ENCODE measurements at regions not wholly inside any gene's neighbourhood (a gene's known extent, or its start where the extent isn't known, plus 50 kb on each side); places are given as distances from the start of the nearest gene placed in this dataset.

DNA sequence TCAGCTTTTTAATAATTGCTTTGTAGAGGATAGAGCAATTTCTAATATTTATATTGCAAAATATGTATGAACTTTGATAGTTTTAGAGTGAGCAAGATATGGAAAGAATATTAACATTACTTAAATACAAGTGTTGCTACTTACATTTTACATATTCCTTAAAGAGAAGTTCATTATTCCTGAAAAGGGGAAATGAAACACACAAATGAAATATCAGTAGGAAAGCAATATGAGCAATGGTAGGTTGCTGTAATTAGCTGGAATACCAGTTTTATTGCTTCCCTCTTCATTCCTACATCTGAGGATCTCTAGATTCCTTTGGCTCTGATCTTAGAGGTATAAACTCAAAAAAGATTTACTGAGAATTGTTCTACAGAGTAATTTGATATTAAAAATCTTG is 414.1 kb downstream of the FAM170A start:
- no peaks in the 10 kb centered on the region for H3K4me1 ChIP-seq (ENCODE audit: insufficient read depth, low read length)
- FAIRE-seq (no peak), DNase-seq (ENCODE audit: low spot score) (no peak), ATAC-seq (no peak)
- no peak for TF ChIP-seq SALL2 (CRISPR knock-in tag; IDR thresholded peaks at IDR 0.05)
- TF ChIP-seq PHF21A (CRISPR knock-in tag; IDR thresholded peaks at IDR 0.05), result no peak
- TF ChIP-seq NR3C1 (CRISPR knock-in tag; IDR thresholded peaks at IDR 0.05), result no peak
- TF ChIP-seq FOSL1 (CRISPR knock-in tag; IDR thresholded peaks at IDR 0.05; ENCODE audit: borderline replicate concordance), result no peak
- no peak for TF ChIP-seq BATF2 (CRISPR knock-in tag; IDR thresholded peaks at IDR 0.05)
- no peak for TF ChIP-seq U2AF1 (optimal IDR thresholded peaks at IDR 0.05; ENCODE audit: low read depth, low read length)
- H2AFZ ChIP-seq (ENCODE audit: low read length), result no peak overlapping the region
- H3K4me2 ChIP-seq (ENCODE audit: low read depth, low read length), result no peak overlapping the region
- no peaks in the 10 kb centered on the region for H3K9me3 ChIP-seq (ENCODE audit: low read length)
- BruUV-seq (replicated peaks), result no TSS peak
- no peak overlapping the region for H3K4me3 ChIP-seq (replicated peaks in 1 of 3; ENCODE audit: insufficient read depth in 1 of 3, low read depth in 2 of 3, low read length in 3 of 3)
- ChIA-PET POLR2A (no interaction called here), CTCF (ENCODE audit: low intra/inter-chr PET ratio, low total read pairs) (no interaction called here)
- H3K79me2 ChIP-seq (ENCODE audit: insufficient read depth, low read length), result no peaks in the 10 kb centered on the region
- no peak overlapping the region for H3K9ac ChIP-seq (ENCODE audit: insufficient read depth, low read depth, low read length)
- no peaks in the 10 kb centered on the region for H3K27me3 ChIP-seq (ENCODE audit: control insufficient read depth in 1 of 2, insufficient read depth in 2 of 2, low read length in 2 of 2)
- in situ Hi-C loops (cut with HindIII; ENCODE audit: extremely low pct_ligation_motif_present, low pct_unique_long_range_greater_than_20kb), result no loop called here
- H3K36me3 ChIP-seq (replicated peaks in 1 of 2; ENCODE audit: control insufficient read depth in 1 of 2, insufficient read depth in 2 of 2, low read length in 2 of 2), result no peaks in the 10 kb centered on the region
- no peak overlapping the region for H3K27ac ChIP-seq (ENCODE audit: extremely low read length, insufficient read depth, low read length)
- H4K20me1 ChIP-seq (ENCODE audit: insufficient read depth, low read length), result no peaks in the 10 kb centered on the region
- intact Hi-C loops (cut with micrococcal nuclease; ENCODE audit: unreplicated experiment), result no loop called here

- in situ Hi-C loops (cut with HindIII; ENCODE audit: extremely low pct_ligation_motif_present, low pct_unique_long_range_greater_than_20kb), result no loop called here
- Histone ChIP-seq H3K9ac (ENCODE audit: insufficient read depth, low read depth, low read length) (no peak overlapping the region), H4K20me1 (ENCODE audit: insufficient read depth, low read length) (no peaks in the 10 kb centered on the region), H3K36me3 (replicated peaks in 1 of 2; ENCODE audit: control insufficient read depth in 1 of 2, insufficient read depth in 2 of 2, low read length in 2 of 2) (no peaks in the 10 kb centered on the region), H3K9me3 (ENCODE audit: low read length) (no peaks in the 10 kb centered on the region), H3K4me3 (replicated peaks in 1 of 3; ENCODE audit: insufficient read depth in 1 of 3, low read depth in 2 of 3, low read length in 3 of 3) (no peak overlapping the region), H3K4me2 (ENCODE audit: low read depth, low read length) (no peak overlapping the region), H3K27ac (ENCODE audit: extremely low read length, insufficient read depth, low read length) (no peak overlapping the region), H3K27me3 (ENCODE audit: control insufficient read depth in 1 of 2, insufficient read depth in 2 of 2, low read length in 2 of 2) (no peaks in the 10 kb centered on the region), H2AFZ (ENCODE audit: low read length) (no peak overlapping the region), H3K4me1 (ENCODE audit: insufficient read depth, low read length) (no peaks in the 10 kb centered on the region), H3K79me2 (ENCODE audit: insufficient read depth, low read length) (no peaks in the 10 kb centered on the region)
- DNase-seq (ENCODE audit: low spot score) (no peak), ATAC-seq (no peak), FAIRE-seq (no peak)
- TF ChIP-seq, protein P1, sequence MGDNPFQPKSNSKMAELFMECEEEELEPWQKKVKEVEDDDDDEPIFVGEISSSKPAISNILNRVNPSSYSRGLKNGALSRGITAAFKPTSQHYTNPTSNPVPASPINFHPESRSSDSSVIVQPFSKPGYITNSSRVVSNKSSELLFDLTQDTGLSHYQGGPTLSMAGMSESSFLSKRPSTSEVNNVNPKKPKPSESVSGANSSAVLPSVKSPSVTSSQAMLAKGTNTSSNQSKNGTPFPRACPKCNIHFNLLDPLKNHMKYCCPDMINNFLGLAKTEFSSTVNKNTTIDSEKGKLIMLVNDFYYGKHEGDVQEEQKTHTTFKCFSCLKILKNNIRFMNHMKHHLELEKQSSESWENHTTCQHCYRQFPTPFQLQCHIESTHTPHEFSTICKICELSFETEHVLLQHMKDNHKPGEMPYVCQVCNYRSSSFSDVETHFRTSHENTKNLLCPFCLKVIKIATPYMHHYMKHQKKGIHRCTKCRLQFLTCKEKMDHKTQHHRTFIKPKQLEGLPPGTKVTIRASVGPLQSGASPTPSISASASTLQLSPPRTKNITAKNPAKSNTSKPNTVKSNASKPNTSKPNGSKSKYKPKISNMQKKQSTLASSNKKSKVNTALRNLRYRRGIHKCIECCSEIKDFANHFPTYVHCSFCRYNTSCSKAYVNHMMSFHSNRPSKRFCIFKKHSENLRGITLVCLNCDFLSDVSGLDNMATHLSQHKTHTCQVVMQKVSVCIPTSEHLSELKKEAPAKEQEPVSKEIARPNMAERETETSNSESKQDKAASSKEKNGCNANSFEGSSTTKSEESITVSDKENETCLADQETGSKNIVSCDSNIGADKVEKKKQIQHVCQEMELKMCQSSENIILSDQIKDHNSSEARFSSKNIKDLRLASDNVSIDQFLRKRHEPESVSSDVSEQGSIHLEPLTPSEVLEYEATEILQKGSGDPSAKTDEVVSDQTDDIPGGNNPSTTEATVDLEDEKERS (CRISPR knock-in tag; IDR thresholded peaks at IDR 0.05), result no peak
- no peak for TF ChIP-seq MXI1 (IDR thresholded peaks at IDR 0.05; ENCODE audit: borderline replicate concordance, low read depth, low read length)
- no peak for TF ChIP-seq ZNF251 (CRISPR knock-in tag; IDR thresholded peaks at IDR 0.05)
- no peak for TF ChIP-seq HDAC1 (CRISPR knock-in tag; IDR thresholded peaks at IDR 0.05)
- TF ChIP-seq ZNF713 (CRISPR knock-in tag; IDR thresholded peaks at IDR 0.05), result no peak
- 25% methylated on average over 4 of the region's 4 CpGs for WGBS (ENCODE audit: low lambda C conversion rate)
- POLR2A ChIA-PET, result no interaction called here
- CTCF ChIA-PET (ENCODE audit: low intra/inter-chr PET ratio, low total read pairs), result no interaction called here
- BruUV-seq (replicated peaks), result no TSS peak
- intact Hi-C loops (cut with micrococcal nuclease; ENCODE audit: unreplicated experiment), result no loop called here
Observed at GRCh38 chr5:120052916-120053828, 410.9 kb upstream of the PRR16 start.

Data from HepG2 (cell line).